ENCODE measurements at regions not wholly inside any gene's neighbourhood (a gene's known extent, or its start where the extent isn't known, plus 50 kb on each side); places are given as distances from the start of the nearest gene placed in this dataset.

GRCh38 chr11:96967616-96968015 is 577.8 kb downstream of the JRKL start:
- H3K9me3 ChIP-seq (ENCODE audit: control insufficient read depth in 4 of 4, low read length in 3 of 4), result no peaks in the 10 kb centered on the region
- WGBS, result 68% methylated on average over 1 of the region's 1 CpG

GRCh38 chr11:96969251-96969650 is 579.4 kb downstream of the JRKL start:
- H3K36me3 ChIP-seq (ENCODE audit: control insufficient read depth in 4 of 4, insufficient read depth in 3 of 4, low read depth in 1 of 4, low read length in 3 of 4), result no peaks in the 10 kb centered on the region
- H3K4me1 ChIP-seq (ENCODE audit: control insufficient read depth in 4 of 4, insufficient read depth in 4 of 4, low read length in 3 of 4), result no peaks in the 10 kb centered on the region
- H3K4me3 ChIP-seq (ENCODE audit: low read depth in 1 of 3, low read length in 3 of 3), result no peak overlapping the region
- TF ChIP-seq, protein P1, sequence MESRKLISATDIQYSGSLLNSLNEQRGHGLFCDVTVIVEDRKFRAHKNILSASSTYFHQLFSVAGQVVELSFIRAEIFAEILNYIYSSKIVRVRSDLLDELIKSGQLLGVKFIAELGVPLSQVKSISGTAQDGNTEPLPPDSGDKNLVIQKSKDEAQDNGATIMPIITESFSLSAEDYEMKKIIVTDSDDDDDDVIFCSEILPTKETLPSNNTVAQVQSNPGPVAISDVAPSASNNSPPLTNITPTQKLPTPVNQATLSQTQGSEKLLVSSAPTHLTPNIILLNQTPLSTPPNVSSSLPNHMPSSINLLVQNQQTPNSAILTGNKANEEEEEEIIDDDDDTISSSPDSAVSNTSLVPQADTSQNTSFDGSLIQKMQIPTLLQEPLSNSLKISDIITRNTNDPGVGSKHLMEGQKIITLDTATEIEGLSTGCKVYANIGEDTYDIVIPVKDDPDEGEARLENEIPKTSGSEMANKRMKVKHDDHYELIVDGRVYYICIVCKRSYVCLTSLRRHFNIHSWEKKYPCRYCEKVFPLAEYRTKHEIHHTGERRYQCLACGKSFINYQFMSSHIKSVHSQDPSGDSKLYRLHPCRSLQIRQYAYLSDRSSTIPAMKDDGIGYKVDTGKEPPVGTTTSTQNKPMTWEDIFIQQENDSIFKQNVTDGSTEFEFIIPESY (IDR thresholded peaks at IDR 0.05), result no peak
- no peak for TF ChIP-seq CTCF (IDR thresholded peaks at IDR 0.05; ENCODE audit: low read depth, low read length, missing input control)
- no peak for TF ChIP-seq HNF4A (conservative IDR thresholded peaks at IDR 0.05)
- TF ChIP-seq, protein P2, sequence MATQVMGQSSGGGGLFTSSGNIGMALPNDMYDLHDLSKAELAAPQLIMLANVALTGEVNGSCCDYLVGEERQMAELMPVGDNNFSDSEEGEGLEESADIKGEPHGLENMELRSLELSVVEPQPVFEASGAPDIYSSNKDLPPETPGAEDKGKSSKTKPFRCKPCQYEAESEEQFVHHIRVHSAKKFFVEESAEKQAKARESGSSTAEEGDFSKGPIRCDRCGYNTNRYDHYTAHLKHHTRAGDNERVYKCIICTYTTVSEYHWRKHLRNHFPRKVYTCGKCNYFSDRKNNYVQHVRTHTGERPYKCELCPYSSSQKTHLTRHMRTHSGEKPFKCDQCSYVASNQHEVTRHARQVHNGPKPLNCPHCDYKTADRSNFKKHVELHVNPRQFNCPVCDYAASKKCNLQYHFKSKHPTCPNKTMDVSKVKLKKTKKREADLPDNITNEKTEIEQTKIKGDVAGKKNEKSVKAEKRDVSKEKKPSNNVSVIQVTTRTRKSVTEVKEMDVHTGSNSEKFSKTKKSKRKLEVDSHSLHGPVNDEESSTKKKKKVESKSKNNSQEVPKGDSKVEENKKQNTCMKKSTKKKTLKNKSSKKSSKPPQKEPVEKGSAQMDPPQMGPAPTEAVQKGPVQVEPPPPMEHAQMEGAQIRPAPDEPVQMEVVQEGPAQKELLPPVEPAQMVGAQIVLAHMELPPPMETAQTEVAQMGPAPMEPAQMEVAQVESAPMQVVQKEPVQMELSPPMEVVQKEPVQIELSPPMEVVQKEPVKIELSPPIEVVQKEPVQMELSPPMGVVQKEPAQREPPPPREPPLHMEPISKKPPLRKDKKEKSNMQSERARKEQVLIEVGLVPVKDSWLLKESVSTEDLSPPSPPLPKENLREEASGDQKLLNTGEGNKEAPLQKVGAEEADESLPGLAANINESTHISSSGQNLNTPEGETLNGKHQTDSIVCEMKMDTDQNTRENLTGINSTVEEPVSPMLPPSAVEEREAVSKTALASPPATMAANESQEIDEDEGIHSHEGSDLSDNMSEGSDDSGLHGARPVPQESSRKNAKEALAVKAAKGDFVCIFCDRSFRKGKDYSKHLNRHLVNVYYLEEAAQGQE (IDR thresholded peaks at IDR 0.05), result no peak
- TF ChIP-seq HNF4G (IDR thresholded peaks at IDR 0.05), result no peak
- no peak for TF ChIP-seq JUND (IDR thresholded peaks at IDR 0.05)
- TF ChIP-seq ATF3 (IDR thresholded peaks at IDR 0.05), result no peak
- no peak for TF ChIP-seq FOXA1 (IDR thresholded peaks at IDR 0.05)
- TF ChIP-seq FOXA2 (IDR thresholded peaks at IDR 0.05), result no peak
- TF ChIP-seq SP1 (IDR thresholded peaks at IDR 0.05), result no peak
- TF ChIP-seq EGR1 (IDR thresholded peaks at IDR 0.05; ENCODE audit: low read depth in 2 of 2), result no peak
- H3K9me3 ChIP-seq (ENCODE audit: control insufficient read depth in 4 of 4, low read length in 3 of 4), result no peaks in the 10 kb centered on the region
- no peak overlapping the region for H3K27ac ChIP-seq (ENCODE audit: low read depth in 1 of 2, low read length in 2 of 2)
- WGBS, result 58% methylated on average over 2 of the region's 2 CpGs
- DNase-seq (ENCODE audit: low spot score), result no peak
- no peak overlapping the region for H3K9ac ChIP-seq (ENCODE audit: low read depth in 1 of 2, low read length in 2 of 2)
- H3K27me3 ChIP-seq (ENCODE audit: control insufficient read depth in 4 of 4, insufficient read depth in 4 of 4, low read length in 3 of 4), result no peaks in the 10 kb centered on the region

More at GRCh38 chr11:96967616-96968015, 577.8 kb downstream of the JRKL start:
- DNase-seq (ENCODE audit: low spot score), result no peak
- Histone ChIP-seq H3K9ac (ENCODE audit: low read depth in 1 of 2, low read length in 2 of 2) (no peak overlapping the region), H3K4me1 (ENCODE audit: control insufficient read depth in 4 of 4, insufficient read depth in 4 of 4, low read length in 3 of 4) (no peaks in the 10 kb centered on the region), H3K27ac (ENCODE audit: low read depth in 1 of 2, low read length in 2 of 2) (no peak overlapping the region), H3K27me3 (ENCODE audit: control insufficient read depth in 4 of 4, insufficient read depth in 4 of 4, low read length in 3 of 4) (no peaks in the 10 kb centered on the region), H3K4me3 (ENCODE audit: low read depth in 1 of 3, low read length in 3 of 3) (no peak overlapping the region), H3K36me3 (ENCODE audit: control insufficient read depth in 4 of 4, insufficient read depth in 3 of 4, low read depth in 1 of 4, low read length in 3 of 4) (no peaks in the 10 kb centered on the region)
- TF ChIP-seq, protein P1 (IDR thresholded peaks at IDR 0.05), result no peak
- no peak for TF ChIP-seq RXRA (IDR thresholded peaks at IDR 0.05)
